Esophagus (tissue), 2 donors: ENCODE measurements at regions not wholly inside any gene's neighbourhood (a gene's known extent, or its start where the extent isn't known, plus 50 kb on each side); places are given as distances from the start of the nearest gene placed in this dataset.

ENCODE experiments used
- H3K27ac ChIP-seq, 2 donors: one replicate each; pipeline ENCODE4 v1.5.1; 2013; ENCODE audit warnings: low read depth in 2 of 2, mild to moderate bottlenecking in 2 of 2, inconsistent platforms in 1 of 2, low read length in 1 of 2, moderate library complexity in 1 of 2
- H3K27me3 ChIP-seq, 2 donors: one replicate each; pipeline ENCODE4 v1.6.1; 2013; ENCODE audit warnings: low read length in 2 of 2, control low read depth in 1 of 2, mild to moderate bottlenecking in 1 of 2; ENCODE audit not compliant: insufficient read depth in 2 of 2, control insufficient read depth in 1 of 2
- H3K36me3 ChIP-seq, 2 donors: one replicate each; pipeline ENCODE4 v1.6.1; 2013; ENCODE audit warnings: low read length in 1 of 2; ENCODE audit not compliant: control insufficient read depth in 2 of 2, insufficient read depth in 2 of 2
- H3K4me1 ChIP-seq, 2 donors: one replicate each; pipeline ENCODE4 v1.6.1; 2013; ENCODE audit warnings: low read length in 1 of 2; ENCODE audit not compliant: control insufficient read depth in 2 of 2, insufficient read depth in 2 of 2
- H3K4me3 ChIP-seq, 2 donors: one replicate each; pipeline ENCODE4 v1.5.1; 2013; ENCODE audit warnings: low read length in 2 of 2, mild to moderate bottlenecking in 2 of 2, low read depth in 1 of 2, moderate library complexity in 1 of 2
- H3K9me3 ChIP-seq, 2 donors: one replicate each; pipeline ENCODE4 v1.6.1; 2013; ENCODE audit warnings: mild to moderate bottlenecking in 2 of 2, low read depth in 1 of 2, low read length in 1 of 2, moderate library complexity in 1 of 2; ENCODE audit not compliant: control insufficient read depth in 2 of 2, insufficient read depth in 1 of 2
- WGBS, 2 donors: extraction: QIAGEN DNeasy Blood & Tissue Kit; methylation state at CpG; one replicate each; pipeline ENCODE4 v1.1.7; 2013; 5-methylcytosine and 5-hydroxymethylcytosine counted together
- donor health status: healthy with polysubstance abuse.
- donor health status: Bipolar disorder and iron deficiency.

GRCh38 chr15:58330741-58331559 is 100.8 kb upstream of the LIPC start:
- peak overlapping the region; percentile 36 to 81 for H3K27ac ChIP-seq
- H3K4me1 ChIP-seq = peaks cover 0 to 12% of the 10 kb centered on the region in 2 donors
- no peaks in the 10 kb centered on the region for H3K36me3 ChIP-seq
- H3K27me3 ChIP-seq = no peaks in the 10 kb centered on the region
- no peaks in the 10 kb centered on the region for H3K9me3 ChIP-seq
- 55 to 67% methylated on average over 8 of the region's 8 CpGs for WGBS, 2 donors
- H3K4me3 ChIP-seq = no peak overlapping the region

- H3K27ac ChIP-seq = peak overlapping the region; percentile 47 to 91
- H3K4me1 ChIP-seq = peaks cover 0 to 12% of the 10 kb centered on the region in 2 donors
- H3K9me3 ChIP-seq = no peaks in the 10 kb centered on the region
- no peaks in the 10 kb centered on the region for H3K36me3 ChIP-seq
- 34 to 39% methylated on average over 2 of the region's 2 CpGs for WGBS, 2 donors
- H3K4me3 ChIP-seq = no peak overlapping the region
- H3K27me3 ChIP-seq = no peaks in the 10 kb centered on the region
Measured at GRCh38 chr15:58331560-58331912, 100.3 kb upstream of the LIPC start.

- Histone ChIP-seq H3K4me3 (no peak overlapping the region), H3K36me3 (no peaks in the 10 kb centered on the region), H3K9me3 (no peaks in the 10 kb centered on the region), H3K27me3 (no peaks in the 10 kb centered on the region), H3K27ac (peak overlapping the region; percentile 91 to 94), H3K4me1 (peaks cover 0 to 12% of the 10 kb centered on the region in 2 donors)
- WGBS, 2 donors = 6 to 7% methylated on average over 8 of the region's 8 CpGs
Measured at GRCh38 chr15:58331913-58332675, 99.7 kb upstream of the LIPC start.

- Histone ChIP-seq H3K27ac (peak overlapping the region; percentile 91 to 94), H3K4me3 (no peak overlapping the region), H3K4me1 (peaks cover 0 to 12% of the 10 kb centered on the region in 2 donors), H3K27me3 (no peaks in the 10 kb centered on the region), H3K9me3 (no peaks in the 10 kb centered on the region), H3K36me3 (no peaks in the 10 kb centered on the region)
Measured at GRCh38 chr15:58332676-58333400, 99.0 kb upstream of the LIPC start.

- Histone ChIP-seq H3K27ac (peak overlapping the region in 1 of 2 donors; percentile 13), H3K27me3 (no peaks in the 10 kb centered on the region), H3K4me1 (peaks cover 0 to 12% of the 10 kb centered on the region in 2 donors), H3K4me3 (no peak overlapping the region), H3K36me3 (no peaks in the 10 kb centered on the region), H3K9me3 (no peaks in the 10 kb centered on the region)
- WGBS, 2 donors = 66 to 81% methylated on average over 2 of the region's 2 CpGs
Measured at GRCh38 chr15:58334803-58335202, 97.0 kb upstream of the LIPC start.

GRCh38 chr15:58336161-58336560 is 95.6 kb upstream of the LIPC start:
- H3K9me3 ChIP-seq = no peaks in the 10 kb centered on the region
- no peaks in the 10 kb centered on the region for H3K27me3 ChIP-seq
- WGBS, 2 donors = 69 to 78% methylated on average over 3 of the region's 3 CpGs
- no peaks in the 10 kb centered on the region for H3K36me3 ChIP-seq
- no peak overlapping the region for H3K4me3 ChIP-seq
- H3K27ac ChIP-seq = no peak overlapping the region
- H3K4me1 ChIP-seq = peaks cover 0 to 3% of the 10 kb centered on the region in 2 donors

GRCh38 chr15:58340176-58340575 is 91.6 kb upstream of the LIPC start:
- Histone ChIP-seq H3K36me3 (no peaks in the 10 kb centered on the region), H3K4me3 (no peak overlapping the region), H3K27me3 (no peaks in the 10 kb centered on the region), H3K27ac (no peak overlapping the region), H3K9me3 (no peaks in the 10 kb centered on the region), H3K4me1 (no peaks in the 10 kb centered on the region)
- 46 to 67% methylated on average over 3 of the region's 3 CpGs for WGBS, 2 donors

GRCh38 chr15:58342508-58342907 is 89.3 kb upstream of the LIPC start:
- Histone ChIP-seq H3K36me3 (no peaks in the 10 kb centered on the region), H3K4me1 (no peaks in the 10 kb centered on the region), H3K4me3 (no peak overlapping the region), H3K9me3 (no peaks in the 10 kb centered on the region), H3K27me3 (no peaks in the 10 kb centered on the region), H3K27ac (no peak overlapping the region)
- WGBS, 2 donors = 72 to 90% methylated on average over 6 of the region's 6 CpGs

- no peaks in the 10 kb centered on the region for H3K27me3 ChIP-seq
- no peaks in the 10 kb centered on the region for H3K36me3 ChIP-seq
- no peaks in the 10 kb centered on the region for H3K9me3 ChIP-seq
- no peak overlapping the region for H3K27ac ChIP-seq
- WGBS, 2 donors = 93 to 94% methylated on average over 5 of the region's 5 CpGs
- H3K4me3 ChIP-seq = no peak overlapping the region
- H3K4me1 ChIP-seq = no peaks in the 10 kb centered on the region
Measured at GRCh38 chr15:58344213-58345070, 87.3 kb upstream of the LIPC start.
